ENCODE measurements at regions not wholly inside any gene's neighbourhood (a gene's known extent, or its start where the extent isn't known, plus 50 kb on each side); places are given as distances from the start of the nearest gene placed in this dataset.

- TF ChIP-seq L3MBTL2 (conservative IDR thresholded peaks at IDR 0.05) (no peak), SP1 (IDR thresholded peaks at IDR 0.05) (no peak), FOXA1 (IDR thresholded peaks at IDR 0.05) (no peak), ZNF384 (IDR thresholded peaks at IDR 0.05) (no peak)
These were observed 687.9 kb upstream of the RGMB start for GRCh38 chr5:98085593-98085992.
